Neural cell (in vitro differentiated cells): ENCODE measurements at regions not wholly inside any gene's neighbourhood (a gene's known extent, or its start where the extent isn't known, plus 50 kb on each side); places are given as distances from the start of the nearest gene placed in this dataset.

Experiments used
- H2AFZ ChIP-seq: fragments of 200-600, 300-800 bp; sonication (generic), shearing (Covaris generic); 2 replicates; pipeline ENCODE4 v1.6.0; 2014; ENCODE audit warnings: low read depth, mild to moderate bottlenecking, antibody characterized with exemption, low read length, moderate library complexity
- H3F3A ChIP-seq: fragments of 200-600 bp; shearing (Covaris generic); 2 replicates; pipeline ENCODE4 v1.6.1; 2016; ENCODE audit warnings: mild to moderate bottlenecking, moderate library complexity, mixed read lengths, antibody characterized with exemption, low read length; ENCODE audit not compliant: insufficient read depth, poor library complexity, severe bottlenecking
- H3K27ac ChIP-seq: fragments of 200-600, 300-800 bp; sonication (generic), shearing (Covaris generic); 2 replicates; pipeline ENCODE4 v1.5.1; 2014; ENCODE audit warnings: mild to moderate bottlenecking, low read length, moderate library complexity
- H3K27me3 ChIP-seq: fragments of 300-800, 200-600 bp; sonication (generic), shearing (Covaris generic); 2 replicates; pipeline ENCODE4 v1.6.0; 2014; ENCODE audit warnings: mild to moderate bottlenecking, low read depth, low read length, moderate library complexity; ENCODE audit not compliant: insufficient read depth
- H3K36me3 ChIP-seq: fragments of 300-800, 200-600 bp; sonication (generic), shearing (Covaris generic); 2 replicates; pipeline ENCODE4 v1.5.1; 2014; ENCODE audit warnings: mild to moderate bottlenecking, antibody characterized with exemption, low read length, moderate library complexity; ENCODE audit not compliant: insufficient read depth
- H3K4me2 ChIP-seq: fragments of 300-800, 200-600 bp; sonication (generic), shearing (Covaris generic); 2 replicates; pipeline ENCODE4 v1.6.0; 2014; ENCODE audit warnings: mild to moderate bottlenecking, low read length
- H3K4me3 ChIP-seq: fragments of 300-800, 200-600 bp; sonication (generic), shearing (Covaris generic); 2 replicates; pipeline ENCODE4 v1.5.1; 2014; ENCODE audit warnings: mild to moderate bottlenecking, low read length, moderate library complexity
- H3K79me2 ChIP-seq: fragments of 200-600 bp; shearing (Covaris generic); replicated peaks from 2 replicates; pipeline ENCODE4 v1.6.0; 2014; ENCODE audit warnings: mild to moderate bottlenecking, low read length, moderate library complexity; ENCODE audit not compliant: insufficient read depth
- H3K9ac ChIP-seq: fragments of 300-800, 200-600 bp; sonication (generic), shearing (Covaris generic); 2 replicates; pipeline ENCODE4 v1.6.1; 2016; ENCODE audit warnings: mild to moderate bottlenecking, low read length, mixed read lengths
- H3K9me2 ChIP-seq: fragments of 200-600 bp; shearing (Covaris generic); 2 replicates; pipeline ENCODE4 v1.6.1; 2016; ENCODE audit warnings: mild to moderate bottlenecking, low read length, mixed read lengths; ENCODE audit not compliant: insufficient read depth
- H3K9me3 ChIP-seq: fragments of 200-600, 300-800 bp; sonication (generic), shearing (Covaris generic); 2 replicates; pipeline ENCODE4 v1.6.1; 2016; ENCODE audit warnings: mild to moderate bottlenecking, mixed run types, low read length, moderate library complexity, mixed read lengths
- H4K20me1 ChIP-seq: fragments of 200-600 bp; shearing (Covaris generic); 2 replicates; pipeline ENCODE4 v1.6.1; 2016; ENCODE audit warnings: mild to moderate bottlenecking, mixed run types; ENCODE audit not compliant: insufficient read depth
- CTCF ChIP-seq: fragments of 450-650 bp; IDR thresholded peaks from 2 replicates; pipeline ENCODE4 v1.5.1; 2014; ENCODE audit warnings: antibody characterized with exemption, mild to moderate bottlenecking, moderate library complexity; ENCODE audit not compliant: poor library complexity, severe bottlenecking
- EP300 ChIP-seq: fragments of 450-650 bp; conservative IDR thresholded peaks from 2 replicates; pipeline ENCODE4 v1.6.1; 2014; ENCODE audit warnings: antibody characterized with exemption, mild to moderate bottlenecking, moderate library complexity; ENCODE audit not compliant: poor library complexity, severe bottlenecking
- EZH2 ChIP-seq: fragments of 200-600, 300-800 bp; shearing (Covaris generic), sonication (generic); IDR thresholded peaks from 2 replicates; pipeline ENCODE4 v1.6.1; 2014; ENCODE audit warnings: antibody characterized with exemption, low read length, borderline replicate concordance, mild to moderate bottlenecking; ENCODE audit not compliant: insufficient read depth, poor library complexity, severe bottlenecking
- MXI1 ChIP-seq: fragments of 450-650 bp; conservative IDR thresholded peaks from 2 replicates; pipeline ENCODE4 v1.6.1; 2014; ENCODE audit warnings: antibody characterized with exemption, mild to moderate bottlenecking; ENCODE audit not compliant: poor library complexity, severe bottlenecking
- POLR2AphosphoS5 ChIP-seq: IDR thresholded peaks from 2 replicates; pipeline ENCODE4 v1.6.1; 2012
- RAD21 ChIP-seq: fragments of 450-650 bp; conservative IDR thresholded peaks from 2 replicates; pipeline ENCODE4 v1.6.1; 2014; ENCODE audit warnings: antibody characterized with exemption, mild to moderate bottlenecking, moderate library complexity
- REST ChIP-seq: IDR thresholded peaks from 2 replicates; pipeline ENCODE4 v1.6.1; 2012; ENCODE audit warnings: borderline replicate concordance
- SMC3 ChIP-seq: fragments of 450-650 bp; conservative IDR thresholded peaks from 2 replicates; pipeline ENCODE4 v1.6.1; 2014; ENCODE audit warnings: antibody characterized with exemption, mild to moderate bottlenecking, moderate library complexity; ENCODE audit not compliant: poor library complexity
- TAF1 ChIP-seq: IDR thresholded peaks from 2 replicates; pipeline ENCODE4 v1.6.1; 2012; ENCODE audit warnings: low read depth

- Histone ChIP-seq H3K9ac (no peak overlapping the region), H3F3A (no peaks in the 10 kb centered on the region), H3K9me2 (no peaks in the 10 kb centered on the region), H3K79me2 (no peaks in the 10 kb centered on the region), H3K4me2 (no peak overlapping the region), H4K20me1 (no peaks in the 10 kb centered on the region), H2AFZ (no peak overlapping the region), H3K9me3 (no peaks in the 10 kb centered on the region), H3K27ac (no peak overlapping the region), H3K27me3 (no peaks in the 10 kb centered on the region), H3K36me3 (no peaks in the 10 kb centered on the region), H3K4me3 (no peak overlapping the region)
- TF ChIP-seq RAD21 (no peak), REST (no peak), SMC3 (no peak), EZH2 (no peak), TAF1 (no peak), MXI1 (no peak), POLR2AphosphoS5 (no peak), EP300 (no peak), CTCF (no peak)
Observed at GRCh38 chr6:44052419-44053023, 74.7 kb downstream of the MRPL14 start.

GRCh38 chr6:44051515-44051914 is 75.7 kb downstream of the MRPL14 start:
- H3K4me2 ChIP-seq: no peak overlapping the region
- no peaks in the 10 kb centered on the region for H4K20me1 ChIP-seq
- H3F3A ChIP-seq: no peaks in the 10 kb centered on the region
- no peaks in the 10 kb centered on the region for H3K9me3 ChIP-seq
- H3K9ac ChIP-seq: no peak overlapping the region
- H3K27me3 ChIP-seq: no peaks in the 10 kb centered on the region
- H3K4me3 ChIP-seq: no peak overlapping the region
- no peak overlapping the region for H3K27ac ChIP-seq
- H3K9me2 ChIP-seq: no peaks in the 10 kb centered on the region
- TF ChIP-seq TAF1: no peak
- no peak for TF ChIP-seq SMC3
- TF ChIP-seq POLR2AphosphoS5: no peak
- no peak for TF ChIP-seq RAD21
- no peak for TF ChIP-seq CTCF
- TF ChIP-seq MXI1: no peak
- TF ChIP-seq EZH2: no peak
- no peak for TF ChIP-seq EP300
- TF ChIP-seq REST: no peak
- no peak overlapping the region for H2AFZ ChIP-seq
- no peaks in the 10 kb centered on the region for H3K36me3 ChIP-seq
- no peaks in the 10 kb centered on the region for H3K79me2 ChIP-seq
